GM21390 (cell line): ENCODE measurements at regions not wholly inside any gene's neighbourhood (a gene's known extent, or its start where the extent isn't known, plus 50 kb on each side); places are given as distances from the start of the nearest gene placed in this dataset.

ENCODE experiments used
- ATAC-seq: cut with Tn5 transposase; IDR thresholded peaks from one replicate; pipeline ENCODE4 v1.9.1; 2021; ENCODE audit not compliant: unreplicated experiment

- ATAC-seq, result no peak
These were observed 272.8 kb downstream of the FIGN start for GRCh38 chr2:163462993-163463392.

DNA sequence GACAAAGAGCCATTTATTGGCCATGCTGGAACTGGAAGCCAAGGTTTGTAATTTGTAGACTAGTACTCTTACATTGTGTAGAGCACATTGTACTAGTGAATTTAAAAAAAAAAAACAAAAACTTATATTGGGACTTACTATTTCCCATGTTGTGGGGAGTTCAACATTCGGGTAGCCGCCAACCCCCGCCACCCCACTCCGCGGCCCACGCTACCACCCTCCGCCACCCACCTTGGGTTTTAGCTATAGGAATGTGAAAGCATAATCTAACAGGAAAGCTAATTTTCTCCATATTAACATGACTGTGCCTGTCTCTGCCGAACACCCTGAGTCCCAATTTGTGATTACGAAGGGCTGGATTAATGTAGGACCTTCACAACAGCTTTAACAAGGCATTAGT lies 275.8 kb downstream of the FIGN start:
- no peak for ATAC-seq

GRCh38 chr2:163456953-163457743 lies 278.7 kb downstream of the FIGN start:
- no peak for ATAC-seq

DNA sequence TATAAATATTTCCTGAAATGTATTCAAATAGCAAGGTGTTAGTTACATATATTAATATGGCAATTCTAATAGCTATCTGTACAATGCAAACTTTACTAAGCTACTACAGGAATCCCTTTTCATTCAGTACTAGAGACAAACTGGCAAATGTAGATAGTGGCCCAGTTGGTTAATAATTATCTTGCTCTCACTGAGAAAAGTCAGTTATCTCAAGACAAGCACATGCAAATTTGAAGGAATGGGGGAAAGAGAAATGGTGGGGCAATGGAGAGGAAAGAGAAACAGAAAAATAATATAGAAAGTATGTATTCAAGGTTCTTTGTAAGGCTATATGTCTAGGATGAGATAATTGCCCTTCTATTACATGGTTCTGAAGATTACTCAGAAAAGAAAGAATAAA lies 280.0 kb downstream of the FIGN start:
- peak; percentile 85 for ATAC-seq

DNA sequence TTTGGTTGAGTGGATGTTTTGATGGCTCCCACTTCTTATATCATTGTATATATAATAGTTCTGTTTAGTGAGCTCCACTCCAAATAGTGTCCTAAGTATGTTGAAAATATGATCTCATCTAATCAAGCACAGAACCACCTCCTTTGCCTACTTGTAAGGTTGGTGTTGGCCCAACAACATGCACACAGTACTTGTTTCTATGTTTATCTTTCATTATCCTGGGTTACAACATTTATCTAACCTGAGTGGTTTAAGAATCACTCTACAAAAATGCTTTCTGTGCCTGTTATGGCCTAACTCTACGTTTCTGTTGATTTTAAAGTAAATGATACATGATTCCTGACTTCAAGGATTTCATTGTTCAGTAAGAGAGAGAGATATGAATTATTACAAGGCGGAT lies 281.9 kb downstream of the FIGN start:
- no peak for ATAC-seq

DNA sequence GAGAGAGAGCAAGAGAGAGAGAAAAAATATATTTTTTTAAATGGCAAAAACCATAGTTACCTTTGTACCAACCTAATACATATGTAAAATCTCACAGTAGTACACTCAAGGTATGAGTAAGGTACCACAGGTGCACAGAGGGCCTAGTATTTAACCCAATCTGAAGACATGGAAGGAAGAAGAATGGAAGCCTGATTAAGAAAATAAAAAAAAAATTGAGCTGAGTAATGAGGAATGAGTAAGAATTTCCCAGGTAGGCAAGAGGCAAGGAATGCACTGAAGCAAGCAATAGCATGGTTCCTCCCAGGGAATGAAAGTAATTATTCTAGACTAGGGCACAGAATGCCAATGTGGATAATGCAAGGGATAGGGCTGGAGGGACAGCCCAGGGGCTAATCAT lies 294.2 kb downstream of the FIGN start:
- ATAC-seq, result no peak

GRCh38 chr2:163436963-163437362 lies 298.8 kb downstream of the FIGN start:
- no peak for ATAC-seq

DNA sequence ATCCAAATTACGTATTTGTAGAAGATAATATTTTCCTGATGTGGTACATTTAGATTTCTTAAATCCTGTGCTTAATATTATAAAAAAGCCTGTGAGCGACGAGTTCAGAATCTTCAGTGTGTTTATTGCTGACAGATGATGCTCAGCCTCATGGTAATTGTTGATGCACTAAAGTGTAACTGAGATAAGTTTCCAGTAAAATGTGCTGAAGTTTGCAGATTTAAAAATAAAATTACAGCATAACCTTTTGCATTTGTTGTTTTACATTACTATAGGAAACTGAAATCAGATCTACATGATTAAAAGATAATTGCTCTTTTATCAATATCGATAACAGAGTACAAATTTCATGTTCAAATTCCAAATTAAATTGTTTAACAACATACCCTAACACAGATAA lies 307.6 kb downstream of the FIGN start:
- ATAC-seq, result no peak

GRCh38 chr2:163420604-163421003 lies 315.2 kb downstream of the FIGN start:
- no peak for ATAC-seq

DNA sequence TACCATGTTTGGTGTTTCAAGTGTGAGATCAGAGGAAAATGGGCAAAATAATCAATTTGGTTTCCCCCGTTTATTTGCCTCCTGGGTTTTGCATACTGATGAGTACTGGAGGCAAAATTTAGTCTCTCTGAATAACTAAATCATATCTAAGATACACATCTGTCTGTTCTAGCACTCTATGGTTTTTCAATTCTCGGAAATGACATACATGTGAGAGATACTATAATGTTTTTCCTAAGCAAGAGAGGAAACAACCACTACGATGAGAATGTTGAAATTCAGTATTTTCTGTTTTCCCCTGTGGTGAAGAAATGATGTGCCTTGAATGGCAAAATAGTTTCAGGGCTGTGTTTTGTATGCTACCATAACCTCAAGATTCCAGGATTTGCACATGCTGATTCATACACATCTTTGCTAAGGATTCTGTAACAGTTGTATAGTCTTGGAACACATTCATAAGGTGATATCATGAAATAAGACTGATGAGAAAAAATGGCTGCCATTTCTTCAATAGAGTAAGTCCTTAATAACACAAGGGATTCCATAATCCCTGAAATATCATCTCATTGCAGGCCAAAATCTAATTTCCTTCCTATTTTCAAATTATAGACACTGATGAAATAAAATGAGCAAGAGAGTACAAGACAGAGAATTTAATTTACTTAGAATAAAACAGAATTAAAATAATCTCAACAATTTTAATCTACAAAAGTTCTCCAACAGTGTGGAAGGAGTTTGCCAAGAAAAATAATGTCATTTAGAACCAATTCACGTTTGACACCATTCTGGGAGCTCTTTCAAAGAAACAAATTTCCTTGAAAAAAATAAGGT lies 316.6 kb downstream of the FIGN start:
- no peak for ATAC-seq

- peak; percentile 92 for ATAC-seq
These were observed 318.0 kb downstream of the FIGN start for GRCh38 chr2:163417596-163418337.

- ATAC-seq, result no peak
These were observed 321.7 kb downstream of the FIGN start for GRCh38 chr2:163414121-163414520.

GRCh38 chr2:163407296-163407695 lies 328.5 kb downstream of the FIGN start:
- ATAC-seq, result no peak

GRCh38 chr2:163405298-163405697 lies 330.5 kb downstream of the FIGN start:
- no peak for ATAC-seq

- ATAC-seq, result no peak
These were observed 334.3 kb downstream of the FIGN start for GRCh38 chr2:163401481-163401880.

DNA sequence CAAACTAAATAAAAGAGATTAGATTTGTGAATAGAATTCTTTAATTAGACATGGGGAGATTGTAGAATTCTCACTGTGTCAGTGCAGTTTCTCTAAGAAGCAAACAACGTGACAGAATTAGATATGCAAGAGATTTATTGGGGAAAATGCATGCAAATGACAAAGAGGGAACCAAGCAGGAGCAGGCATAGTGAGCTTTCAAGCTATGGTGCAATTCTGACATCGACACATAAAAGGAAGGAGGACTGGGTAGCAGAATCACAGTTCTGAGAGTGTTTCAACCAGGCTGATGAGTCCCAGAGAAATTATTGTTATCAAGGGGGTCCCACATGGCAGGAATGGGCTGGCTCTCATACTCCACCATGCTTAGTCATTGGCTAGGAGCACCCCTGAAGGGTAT lies 338.4 kb downstream of the FIGN start:
- ATAC-seq, result no peak

DNA sequence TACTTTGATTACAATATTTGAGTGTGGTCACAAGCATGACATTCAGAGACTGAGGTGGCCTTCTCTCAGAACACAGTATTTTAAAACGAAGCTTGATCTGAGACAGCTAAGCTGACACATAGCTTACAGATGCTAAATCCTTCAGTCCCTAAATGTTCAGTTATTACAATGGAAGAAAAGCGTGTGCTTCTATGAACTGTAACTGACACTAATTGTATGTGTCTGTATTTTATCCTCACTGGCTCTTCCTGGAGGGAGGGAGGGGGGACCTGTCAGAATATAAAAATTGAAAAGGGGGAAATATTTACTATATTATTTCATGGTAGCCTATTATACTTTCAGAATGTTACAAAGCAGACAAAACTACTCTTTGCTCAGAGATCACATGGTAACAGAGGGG lies 340.2 kb downstream of the FIGN start:
- no peak for ATAC-seq

- no peak for ATAC-seq
These were observed 346.0 kb downstream of the FIGN start for GRCh38 chr2:163389838-163390237.

- no peak for ATAC-seq
These were observed 360.3 kb downstream of the FIGN start for GRCh38 chr2:163375472-163375871.

DNA sequence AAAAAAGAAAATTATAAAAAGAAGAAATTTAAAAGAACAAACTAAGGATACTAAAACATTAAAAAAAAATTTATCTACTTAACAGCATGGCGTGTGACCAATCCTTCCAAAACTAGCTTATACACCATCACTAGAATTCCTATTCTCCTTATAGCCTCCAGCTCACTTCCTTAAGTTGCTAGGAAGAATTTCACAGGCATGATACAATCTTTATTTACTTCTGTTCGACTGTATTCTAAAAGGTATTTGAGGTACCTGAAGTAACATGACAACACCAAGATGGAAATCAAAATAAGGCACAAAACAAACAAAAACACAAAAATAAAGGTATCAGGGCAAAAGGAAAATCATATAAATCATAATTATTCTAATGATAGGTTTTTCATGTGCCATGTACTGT lies 360.7 kb downstream of the FIGN start:
- ATAC-seq, result no peak

DNA sequence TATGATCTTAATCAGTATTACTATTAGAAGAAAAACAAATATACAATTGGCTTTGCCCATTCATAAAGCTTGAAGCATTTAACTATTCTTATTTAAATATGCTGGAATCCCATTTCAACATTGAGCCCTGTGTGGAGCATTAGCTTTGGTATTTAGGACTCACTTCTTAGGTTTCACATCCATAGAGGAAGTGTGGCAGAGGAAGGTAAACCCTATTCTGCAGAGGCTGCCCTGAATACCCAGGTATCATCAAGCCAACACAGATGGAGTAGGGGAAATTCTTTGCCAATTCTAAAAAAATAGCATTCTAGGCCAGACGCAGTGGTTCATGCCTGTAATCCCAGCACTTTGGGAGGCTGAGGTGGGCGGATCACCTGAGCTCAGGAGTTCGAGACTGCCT lies 361.5 kb downstream of the FIGN start:
- ATAC-seq, result no peak

DNA sequence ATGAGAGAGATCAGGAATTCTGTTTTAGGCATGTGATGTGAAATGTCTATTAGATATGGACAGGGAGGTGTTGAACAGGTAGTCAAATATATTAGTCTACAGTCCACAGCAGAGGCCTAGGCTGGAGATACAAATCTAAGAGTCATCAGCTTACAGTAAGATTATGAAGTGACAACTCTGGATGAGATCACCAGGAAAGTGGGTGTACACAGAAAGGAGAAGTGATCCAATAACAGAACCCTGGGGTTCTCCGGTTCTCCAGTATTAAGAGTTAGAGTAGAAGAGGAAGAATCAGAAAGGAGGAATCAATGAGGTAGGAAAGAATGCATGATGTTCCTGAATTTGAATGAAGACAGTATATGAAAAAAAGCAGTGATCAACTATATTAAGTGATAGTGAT lies 362.3 kb downstream of the FIGN start:
- no peak for ATAC-seq
